H4 (cell line): ENCODE measurements at regions not wholly inside any gene's neighbourhood (a gene's known extent, or its start where the extent isn't known, plus 50 kb on each side); places are given as distances from the start of the nearest gene placed in this dataset.
A peak's percentile ranks its signal among the peaks of the same experiment; 100 is the strongest.

ENCODE experiments used
- DNase-seq: peaks from one replicate; pipeline ENCODE4 v3.0.0-alpha.2; 2015; ENCODE audit warnings: low spot score

DNA sequence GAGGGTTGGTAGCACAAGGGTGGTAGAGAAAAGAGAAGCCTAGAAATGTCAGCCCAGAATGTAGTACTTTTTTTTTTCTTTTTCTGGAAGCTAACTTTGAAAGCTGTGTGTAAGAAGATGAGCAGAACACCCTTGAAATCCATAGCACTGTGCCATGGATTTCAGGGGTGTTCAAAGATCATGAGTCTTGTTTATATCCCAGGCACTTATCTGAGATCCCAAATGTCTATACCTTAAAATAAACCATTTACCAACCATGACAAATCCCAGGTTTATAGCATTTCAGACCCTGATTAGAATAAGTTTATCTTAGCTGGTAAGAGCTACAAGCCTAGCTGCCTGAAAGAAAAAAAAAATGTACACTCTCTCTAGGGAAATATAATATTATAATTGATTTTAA is 389.9 kb upstream of the ANXA10 start:
- DNase-seq, result no peak

GRCh38 chr4:167711517-167711916 is 380.8 kb upstream of the ANXA10 start:
- no peak for DNase-seq

GRCh38 chr4:167713756-167714155 is 378.6 kb upstream of the ANXA10 start:
- DNase-seq, result no peak

DNA sequence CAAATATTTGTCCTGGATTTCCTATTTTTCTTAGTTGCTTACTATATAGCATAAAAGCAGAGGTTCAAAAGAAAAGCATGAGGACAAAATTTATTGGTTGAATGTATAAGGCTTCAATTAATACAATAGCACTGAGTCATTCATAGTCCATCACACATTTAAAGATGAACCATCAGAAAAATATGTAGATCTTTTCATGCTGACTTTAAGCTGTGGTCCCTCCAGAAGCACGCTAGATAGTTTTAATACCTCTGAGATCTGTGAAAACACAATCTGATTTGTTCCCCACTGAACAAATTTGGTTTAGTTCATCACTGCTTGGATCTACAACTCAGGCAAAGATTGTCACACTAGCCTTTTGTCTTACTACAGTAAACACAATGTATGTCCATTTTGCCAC is 377.2 kb upstream of the ANXA10 start:
- DNase-seq, result no peak

GRCh38 chr4:167717495-167717894 is 374.8 kb upstream of the ANXA10 start:
- no peak for DNase-seq

GRCh38 chr4:167721617-167722486 is 370.5 kb upstream of the ANXA10 start:
- no peak for DNase-seq

- DNase-seq, result no peak
Observed at GRCh38 chr4:167722487-167722808, 369.9 kb upstream of the ANXA10 start.

- DNase-seq, result no peak
Observed at GRCh38 chr4:167724941-167725340, 367.4 kb upstream of the ANXA10 start.

DNA sequence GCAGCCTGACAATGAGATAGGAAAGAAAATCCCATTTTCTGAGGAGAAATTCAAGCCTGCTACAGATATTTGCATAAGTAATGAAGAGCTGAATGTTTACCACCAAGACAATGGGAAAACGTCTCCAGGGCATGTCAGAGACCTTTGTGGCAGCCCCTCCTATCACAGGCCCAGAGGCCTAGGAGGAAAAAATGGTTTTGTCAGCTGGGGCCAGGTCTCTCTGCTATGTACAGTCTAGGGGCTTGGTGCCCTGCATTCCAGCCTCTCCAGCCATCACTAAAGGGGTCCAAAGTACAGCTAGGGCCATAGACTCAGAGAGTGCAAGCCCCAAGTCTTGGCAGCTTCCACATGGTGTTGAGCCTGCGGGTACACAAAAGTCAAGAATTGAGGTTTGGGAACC is 361.6 kb upstream of the ANXA10 start:
- DNase-seq, result no peak

- no peak for DNase-seq
Observed at GRCh38 chr4:167745024-167745687, 347.2 kb upstream of the ANXA10 start.

DNA sequence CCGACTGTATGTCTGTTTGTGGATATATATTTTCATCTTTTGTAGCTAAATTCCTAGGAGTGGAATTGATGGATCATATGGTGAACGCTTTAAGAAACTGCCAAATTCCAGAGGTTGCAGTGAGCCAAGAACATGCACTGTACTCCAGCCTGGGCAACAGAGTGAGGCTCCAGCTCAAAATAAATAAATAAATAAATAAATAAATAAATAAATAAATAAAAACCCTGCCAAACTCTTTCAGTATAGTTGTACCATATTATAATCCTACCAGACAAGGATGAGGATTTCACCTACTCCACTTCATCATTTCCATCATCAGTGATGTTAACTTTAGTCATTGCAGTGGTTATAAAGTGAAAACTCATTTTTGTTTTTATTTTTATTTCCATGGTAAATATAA is 325.1 kb upstream of the ANXA10 start:
- no peak for DNase-seq

GRCh38 chr4:167774646-167775045 is 317.7 kb upstream of the ANXA10 start:
- no peak for DNase-seq

- DNase-seq, result no peak
Observed at GRCh38 chr4:167775375-167775774, 317.0 kb upstream of the ANXA10 start.

GRCh38 chr4:167779280-167779679 is 313.1 kb upstream of the ANXA10 start:
- DNase-seq, result peak; percentile 6

DNA sequence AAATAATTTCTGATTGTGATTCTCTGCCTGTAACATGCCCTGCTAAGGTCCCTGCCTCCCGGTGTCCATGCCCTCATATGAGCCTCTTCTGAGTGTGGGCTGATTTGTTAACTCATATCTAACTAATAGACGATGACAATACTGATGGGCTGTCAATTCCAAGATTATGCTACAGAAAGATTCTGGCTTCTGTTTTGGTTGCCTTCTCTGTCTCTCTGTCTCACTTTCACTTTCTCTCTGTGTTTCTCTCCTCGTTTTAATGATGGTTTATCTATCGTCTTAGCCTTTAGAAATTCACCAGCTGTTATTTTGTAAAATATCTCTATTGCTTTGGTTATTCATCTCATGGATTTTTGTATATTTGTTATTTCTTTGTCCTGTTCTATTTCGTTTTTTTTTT is 312.5 kb upstream of the ANXA10 start:
- DNase-seq, result peak; percentile 4

GRCh38 chr4:167784826-167785225 is 307.5 kb upstream of the ANXA10 start:
- no peak for DNase-seq

GRCh38 chr4:167785523-167785922 is 306.8 kb upstream of the ANXA10 start:
- DNase-seq, result no peak

DNA sequence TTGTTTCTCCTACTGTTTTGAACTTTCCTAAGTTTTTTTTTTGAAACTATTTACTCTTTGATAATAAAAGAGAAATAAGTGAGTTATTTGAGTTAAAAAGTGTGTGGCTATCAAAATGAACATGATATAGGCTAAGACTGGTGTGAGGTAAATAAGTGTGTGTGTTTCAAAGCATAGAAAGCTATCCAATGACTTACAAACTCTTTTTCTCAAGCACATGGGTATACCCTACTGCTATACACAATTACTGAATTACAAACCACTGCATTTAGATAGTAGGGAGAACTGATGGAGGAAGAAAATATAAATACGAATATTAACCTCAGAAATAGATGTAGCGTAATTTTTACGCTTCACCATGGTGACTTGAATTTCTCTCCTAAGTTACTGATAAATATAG is 305.8 kb upstream of the ANXA10 start:
- no peak for DNase-seq

GRCh38 chr4:167787231-167787630 is 305.1 kb upstream of the ANXA10 start:
- no peak for DNase-seq

GRCh38 chr4:167802463-167803212 is 289.7 kb upstream of the ANXA10 start:
- DNase-seq, result no peak

- no peak for DNase-seq
Observed at GRCh38 chr4:167811958-167812357, 280.4 kb upstream of the ANXA10 start.

DNA sequence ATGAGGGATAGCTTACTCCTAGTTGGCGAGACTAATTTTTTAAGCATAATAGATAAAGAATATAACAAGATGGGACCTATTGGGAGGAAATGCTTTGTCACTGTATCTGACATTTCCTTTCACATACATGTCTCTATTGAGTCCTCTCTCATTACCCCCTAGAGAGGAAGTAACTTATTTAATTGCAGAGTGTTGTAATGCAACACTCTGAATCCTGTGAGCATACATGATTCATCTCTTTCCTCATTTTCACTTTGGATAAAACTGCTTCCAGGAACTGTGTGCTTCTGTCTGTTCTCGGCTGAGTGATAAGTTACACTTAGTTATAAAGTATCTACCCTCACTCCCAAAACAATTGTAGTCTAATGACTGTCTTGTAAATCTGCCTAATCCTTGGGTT is 266.1 kb upstream of the ANXA10 start:
- peak; percentile 16 for DNase-seq

- DNase-seq, result no peak
Observed at GRCh38 chr4:167831855-167832254, 260.5 kb upstream of the ANXA10 start.
